Endothelial cell of umbilical vein (primary cell): ENCODE measurements at regions not wholly inside any gene's neighbourhood (a gene's known extent, or its start where the extent isn't known, plus 50 kb on each side); places are given as distances from the start of the nearest gene placed in this dataset.

Experiments
- BruUV-seq: library from RNA; stranded (reverse); fragments of 400-500 nt; replicated peaks from 2 replicates; lab custom pipeline; 2021; lab: Mats Ljungman, UMichigan
- CTCF ChIA-PET: fragments of 300-600, 350-600 bp; sonication (Branson Sonifier 250); formaldehyde crosslinking; loops from one replicate; lab custom pipeline; 2021; ENCODE audit warnings: antibody characterized with exemption, inconsistent platforms; lab: Charles Lee
- POLR2A ChIA-PET: fragments of 300-600, 350-600 bp; sonication (Branson Sonifier 250); formaldehyde crosslinking; loops from one replicate; lab custom pipeline; 2021; ENCODE audit warnings: antibody characterized with exemption, inconsistent platforms; lab: Charles Lee
- DNase-seq: peaks from one replicate; pipeline ENCODE4 v3.0.0-alpha.2; 2011; ENCODE audit warnings: low read depth, low spot score
- FAIRE-seq: peaks from 2 replicates; lab custom pipeline; 2011; peaks lifted over from hg19 to GRCh38; lab: Jason Lieb, UNC
- H2AFZ ChIP-seq: 2 replicates; pipeline ENCODE4 v1.6.0; 2012; ENCODE audit warnings: low read depth, low read length, control low read depth, inconsistent platforms
- H3K27ac ChIP-seq: 2 replicates; pipeline ENCODE4 v1.5.1; 2011; ENCODE audit warnings: low read depth, mild to moderate bottlenecking, control low read depth, low read length, moderate library complexity; ENCODE audit not compliant: insufficient read depth
- H3K27me3 ChIP-seq, 2 experiments: 2 replicates each; pipeline versions ENCODE4 v1.6.0 to v1.6.1; 2011; ENCODE audit warnings: low read length in 2 of 2, mixed read lengths in 1 of 2; ENCODE audit not compliant: control insufficient read depth in 2 of 2, insufficient read depth in 2 of 2
- H3K36me3 ChIP-seq, 2 experiments: 2 replicates in 1 of 2; 3 replicates in 1 of 2; pipeline ENCODE4 v1.5.1; 2011; ENCODE audit warnings: low read length in 2 of 2, mild to moderate bottlenecking in 1 of 2, moderate library complexity in 1 of 2; ENCODE audit not compliant: control insufficient read depth in 2 of 2, insufficient read depth in 2 of 2; ENCODE audit errors: extremely low read depth in 1 of 2
- H3K4me1 ChIP-seq: 3 replicates; pipeline ENCODE4 v1.5.1; 2011; ENCODE audit warnings: mild to moderate bottlenecking, low read length; ENCODE audit not compliant: control insufficient read depth, insufficient read depth; ENCODE audit errors: extremely low read depth
- H3K4me2 ChIP-seq: 2 replicates; pipeline ENCODE4 v1.6.1; 2011; ENCODE audit warnings: low read length, control low read depth, mixed read lengths; ENCODE audit not compliant: insufficient read depth
- H3K4me3 ChIP-seq, 3 experiments: fragments of 200-600 bp in 1 of 3; sonication (generic), shearing (Covaris generic) in 1 of 3; replicated peaks in 1 of 3; 2 replicates each; pipeline ENCODE4 v1.5.1; 2011 to 2016; ENCODE audit warnings: control low read depth in 3 of 3, low read length in 3 of 3, mild to moderate bottlenecking in 2 of 3, inconsistent platforms in 1 of 3, low read depth in 1 of 3, moderate library complexity in 1 of 3; ENCODE audit not compliant: insufficient read depth in 1 of 3
- H3K79me2 ChIP-seq: 2 replicates; pipeline ENCODE4 v1.6.0; 2012; ENCODE audit warnings: low read length, inconsistent platforms; ENCODE audit not compliant: control insufficient read depth, insufficient read depth
- H3K9ac ChIP-seq: replicated peaks from 2 replicates; pipeline ENCODE3; 2011; ENCODE audit warnings: low read length, control low read depth; ENCODE audit not compliant: insufficient read depth; ENCODE audit errors: extremely low read depth
- H3K9me1 ChIP-seq: replicated peaks from 3 replicates; pipeline ENCODE4 v1.6.0; 2011; ENCODE audit warnings: mild to moderate bottlenecking, low read length; ENCODE audit not compliant: control insufficient read depth, insufficient read depth; ENCODE audit errors: extremely low read depth
- H3K9me3 ChIP-seq: replicated peaks from 2 replicates; pipeline ENCODE4 v1.5.1; 2012; ENCODE audit warnings: low read length, inconsistent platforms; ENCODE audit not compliant: control insufficient read depth, insufficient read depth
- H4K20me1 ChIP-seq: replicated peaks from 2 replicates; pipeline ENCODE3; 2011; ENCODE audit warnings: mild to moderate bottlenecking, low read length; ENCODE audit not compliant: control insufficient read depth, insufficient read depth; ENCODE audit errors: extremely low read depth
- CTCF ChIP-seq, 2 donors: IDR thresholded peaks; 1 replicate in 1 of 2; 2 replicates in 1 of 2; pipeline ENCODE4 v1.5.1; 2011; ENCODE audit warnings: low read length in 2 of 2, mild to moderate bottlenecking in 2 of 2, moderate library complexity in 2 of 2, control low read depth in 1 of 2, inconsistent platforms in 1 of 2, low read depth in 1 of 2; ENCODE audit not compliant: insufficient read depth in 1 of 2; ENCODE audit errors: extremely low read depth in 1 of 2
- EZH2 ChIP-seq: IDR thresholded peaks from 2 replicates; pipeline ENCODE4 v1.6.1; 2012; ENCODE audit warnings: borderline replicate concordance, low read depth, mild to moderate bottlenecking, moderate library complexity, low read length, inconsistent platforms; ENCODE audit not compliant: severe bottlenecking
- FOS ChIP-seq: IDR thresholded peaks from 2 replicates; pipeline ENCODE4 v1.6.1; 2011; ENCODE audit warnings: mild to moderate bottlenecking, low read length, moderate library complexity, borderline replicate concordance; ENCODE audit not compliant: insufficient read depth
- GATA2 ChIP-seq: IDR thresholded peaks from 2 replicates; pipeline ENCODE4 v1.7.0; 2011; ENCODE audit warnings: low read depth, mild to moderate bottlenecking, moderate library complexity, mixed read lengths, low read length; ENCODE audit not compliant: insufficient read length, insufficient read depth
- JUN ChIP-seq: IDR thresholded peaks from 2 replicates; pipeline ENCODE4 v1.6.1; 2011; ENCODE audit warnings: borderline replicate concordance, low read depth; ENCODE audit not compliant: insufficient read length, insufficient read depth
- MAX ChIP-seq: IDR thresholded peaks from 2 replicates; pipeline ENCODE4 v1.6.1; 2011; ENCODE audit not compliant: insufficient read depth, insufficient read length
- MYC ChIP-seq: IDR thresholded peaks from one replicate; pipeline ENCODE4 v1.6.1; 2011; ENCODE audit warnings: mild to moderate bottlenecking, low read depth, low read length
- POLR2A ChIP-seq: IDR thresholded peaks from 2 replicates; pipeline ENCODE4 v1.6.1; 2012; ENCODE audit warnings: low read depth, mild to moderate bottlenecking, control low read depth, low read length
- POLR2AphosphoS5 ChIP-seq: IDR thresholded peaks from 2 replicates; pipeline ENCODE4 v1.6.1; 2012; ENCODE audit warnings: low read depth, mild to moderate bottlenecking, control low read depth, low read length, moderate library complexity; ENCODE audit not compliant: insufficient read depth
- dilution Hi-C: fragments of 300-500 bp; cut with MboI; formaldehyde crosslinking; loops from one replicate; pipeline ENCODE4 v1.15.0; 2019; ENCODE audit warnings: low sequenced_read_pairs; ENCODE audit not compliant: extremely low pct_ligation_motif_present
- intact Hi-C: fragments of 100-400 bp; cut with micrococcal nuclease; formaldehyde crosslinking; loops from one replicate; pipeline ENCODE4 v1.10.0; 2022

GRCh38 chr10:76615049-76615448 lies 1022.6 kb downstream of the KCNMA1 start:
- no peaks in the 10 kb centered on the region for H3K9me3 ChIP-seq
- no peaks in the 10 kb centered on the region for H3K27me3 ChIP-seq
- no peak for DNase-seq
- TF ChIP-seq GATA2 = no peak
- TF ChIP-seq POLR2A = no peak
- no peak for TF ChIP-seq CTCF (IDR thresholded peaks at IDR 0.05; ENCODE audit: extremely low read depth in 1 of 2, insufficient read depth in 1 of 2, low read depth in 1 of 2, low read length in 2 of 2)
- no peak for TF ChIP-seq FOS
- TF ChIP-seq MAX = no peak
- no peak for TF ChIP-seq JUN
- no peak for TF ChIP-seq MYC
- TF ChIP-seq POLR2AphosphoS5 = no peak
- no peak for TF ChIP-seq EZH2
- H3K79me2 ChIP-seq = no peaks in the 10 kb centered on the region
- H3K4me3 ChIP-seq = no peak overlapping the region
- intact Hi-C loops = no loop called here
- no peak for FAIRE-seq
- H4K20me1 ChIP-seq = no peaks in the 10 kb centered on the region
- no peak overlapping the region for H3K9ac ChIP-seq
- H2AFZ ChIP-seq = no peak overlapping the region
- CTCF ChIA-PET = no interaction called here
- no peaks in the 10 kb centered on the region for H3K36me3 ChIP-seq
- dilution Hi-C loops = no loop called here
- no peak overlapping the region for H3K4me2 ChIP-seq
- no TSS peak for BruUV-seq
- no peak overlapping the region for H3K27ac ChIP-seq
- H3K4me1 ChIP-seq = no peaks in the 10 kb centered on the region
- POLR2A ChIA-PET = no interaction called here
- no peaks in the 10 kb centered on the region for H3K9me1 ChIP-seq
